ENCODE measurements at regions not wholly inside any gene's neighbourhood (a gene's known extent, or its start where the extent isn't known, plus 50 kb on each side); places are given as distances from the start of the nearest gene placed in this dataset.
"Not testable (repeated sequence)": the region's sequence is repeated elsewhere in the genome, so short reads cannot be mapped to it uniquely, and the experiment has no call there.

DNA sequence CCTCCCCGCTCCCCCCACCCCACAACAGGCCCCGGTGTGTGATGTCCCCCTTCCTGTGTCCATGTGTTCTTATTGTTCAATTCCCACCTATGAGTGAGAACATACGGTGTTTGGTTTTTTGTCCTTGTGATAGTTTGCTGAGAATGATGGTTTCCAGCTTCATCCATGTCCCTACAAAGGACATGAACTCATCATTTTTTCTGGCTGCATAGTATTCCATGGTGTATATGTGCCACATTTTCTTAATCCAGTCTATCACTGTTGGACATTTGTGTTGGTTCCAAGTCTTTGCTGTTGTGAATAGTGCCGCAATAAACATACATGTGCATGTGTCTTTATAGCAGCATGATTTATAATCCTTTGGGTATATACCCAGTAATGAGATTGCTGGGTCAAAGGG is 104.3 kb downstream of the MTPN start:
- not testable (repeated sequence) for H3K4me1 Mint-ChIP-seq, H3K4me3 Mint-ChIP-seq, H3K9me3 Mint-ChIP-seq, H3K36me3 Mint-ChIP-seq, H3K27me3 Mint-ChIP-seq, H3K27ac Mint-ChIP-seq

DNA sequence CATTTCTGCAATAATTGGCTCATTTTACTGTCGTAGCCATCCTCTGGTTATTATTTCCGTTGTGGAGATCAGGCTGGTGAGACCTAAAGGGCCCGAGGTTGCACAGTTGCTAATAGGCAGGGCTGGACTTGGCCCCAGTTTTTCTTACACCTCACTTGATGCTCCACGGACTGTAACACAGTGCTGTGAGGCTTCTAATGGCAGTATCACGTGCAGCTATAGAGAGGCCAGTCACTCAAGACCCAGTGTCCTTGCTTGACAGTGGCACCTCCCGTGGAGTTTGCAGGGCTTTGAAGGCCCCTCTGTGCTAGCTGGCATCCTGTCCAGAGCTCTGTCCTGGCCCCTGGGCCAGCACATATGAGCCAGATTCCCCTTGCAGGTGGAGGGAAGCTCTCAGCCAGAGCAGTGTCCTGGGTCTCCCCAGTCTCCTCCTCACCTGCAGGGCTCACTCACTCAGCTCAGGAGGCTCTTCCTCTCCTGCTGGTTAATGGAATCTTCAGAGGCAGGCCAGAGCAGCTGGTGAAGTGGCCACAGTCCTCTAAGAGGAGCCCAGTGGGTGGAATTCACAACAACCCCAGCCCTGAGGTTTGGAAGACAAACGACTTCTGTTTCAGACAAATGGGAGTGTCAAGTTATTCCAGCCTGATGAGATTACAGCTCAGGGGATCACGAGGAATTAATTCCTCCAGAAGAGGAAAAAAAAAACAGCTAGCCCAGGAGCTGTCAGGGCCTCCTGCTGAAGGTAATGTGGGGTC is 114.2 kb upstream of the FAM180A start:
- H3K4me3 Mint-ChIP-seq: no peak overlapping the region
- H3K27me3 Mint-ChIP-seq: peaks cover 2% of the 10 kb centered on the region
- peaks cover 0 to 2% (median 0%) of the 10 kb centered on the region in 3 donors for H3K4me1 Mint-ChIP-seq
- H3K27ac Mint-ChIP-seq: no peak overlapping the region
- peaks cover 0 to 4% (median 4%) of the 10 kb centered on the region in 3 donors for H3K9me3 Mint-ChIP-seq
- H3K36me3 Mint-ChIP-seq: no peaks in the 10 kb centered on the region

DNA sequence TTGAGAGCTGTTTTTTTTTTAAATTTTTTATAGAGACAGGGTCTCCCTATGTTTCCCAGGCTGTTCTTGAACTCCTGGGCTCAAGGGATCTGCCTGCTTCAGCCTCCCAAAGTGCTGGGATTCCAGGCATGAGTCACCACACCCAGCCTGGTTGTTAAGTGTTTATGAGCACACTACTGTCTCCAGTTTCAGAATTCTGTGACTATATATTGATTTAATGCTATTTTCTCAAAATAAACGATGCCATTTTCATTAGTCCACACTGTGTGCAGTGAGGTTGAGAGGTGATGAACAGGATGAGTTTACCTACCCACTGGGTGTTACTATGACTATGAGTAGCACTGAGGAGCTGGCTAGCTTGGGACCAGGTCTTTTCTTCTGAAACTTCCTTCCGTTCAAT is 110.9 kb upstream of the FAM180A start:
- Mint-ChIP-seq H3K4me1 (peaks cover 0 to 5% (median 0%) of the 10 kb centered on the region in 3 donors), H3K27ac (no peak overlapping the region), H3K36me3 (no peaks in the 10 kb centered on the region), H3K27me3 (peaks cover 6% of the 10 kb centered on the region), H3K4me3 (no peak overlapping the region), H3K9me3 (peaks cover 0 to 4% (median 4%) of the 10 kb centered on the region in 3 donors)

DNA sequence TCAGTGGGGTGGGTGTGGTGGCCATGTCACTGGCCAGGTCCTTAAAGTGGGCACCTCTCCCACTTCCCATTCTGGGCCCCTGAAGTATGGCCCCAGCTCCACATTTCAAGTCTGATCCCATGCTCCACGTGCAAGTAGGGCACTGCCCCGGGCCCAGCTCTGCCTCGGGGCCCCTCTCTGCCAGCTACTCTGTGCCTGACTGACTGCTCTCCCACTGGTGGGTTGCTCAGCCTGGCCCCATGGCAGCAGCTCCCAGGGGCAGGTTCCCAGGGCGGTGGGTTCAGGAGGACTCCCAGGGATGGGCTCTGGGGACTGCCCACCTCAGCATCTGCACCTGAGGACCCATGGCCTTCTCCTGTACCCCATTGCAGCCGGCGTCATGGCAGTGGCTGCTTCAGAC is 110.2 kb upstream of the FAM180A start:
- Mint-ChIP-seq H3K4me1 (peaks cover 0 to 5% (median 0%) of the 10 kb centered on the region in 3 donors), H3K27me3 (peaks cover 6% of the 10 kb centered on the region), H3K4me3 (no peak overlapping the region), H3K9me3 (peaks cover 0 to 4% (median 4%) of the 10 kb centered on the region in 3 donors), H3K27ac (no peak overlapping the region), H3K36me3 (no peaks in the 10 kb centered on the region)

DNA sequence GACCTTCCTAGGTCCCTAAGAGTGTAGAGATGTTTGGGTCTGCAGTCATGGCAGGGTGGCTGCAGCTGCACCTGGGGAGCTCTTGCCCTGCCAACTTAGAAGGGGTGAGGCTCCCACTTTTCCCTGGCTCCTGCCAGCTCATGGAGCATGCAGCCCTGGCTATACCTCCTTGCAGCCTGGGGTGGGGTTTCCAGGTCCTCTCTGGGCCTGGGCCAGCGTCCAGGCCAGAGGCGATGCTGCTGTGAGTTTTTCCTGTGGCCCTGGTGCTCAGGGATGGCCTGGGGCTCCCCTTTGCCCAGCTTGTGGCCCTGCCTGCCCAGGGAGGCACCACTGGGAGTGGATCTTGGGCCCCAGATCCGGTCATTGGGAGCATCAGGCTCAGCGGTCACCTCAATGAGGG is 109.8 kb upstream of the FAM180A start:
- Mint-ChIP-seq H3K27ac (no peak overlapping the region), H3K36me3 (peaks cover 2% of the 10 kb centered on the region), H3K27me3 (peaks cover 7% of the 10 kb centered on the region), H3K4me1 (peaks cover 0 to 5% (median 1%) of the 10 kb centered on the region in 3 donors), H3K9me3 (peaks cover 0 to 4% (median 4%) of the 10 kb centered on the region in 3 donors), H3K4me3 (no peak overlapping the region)

DNA sequence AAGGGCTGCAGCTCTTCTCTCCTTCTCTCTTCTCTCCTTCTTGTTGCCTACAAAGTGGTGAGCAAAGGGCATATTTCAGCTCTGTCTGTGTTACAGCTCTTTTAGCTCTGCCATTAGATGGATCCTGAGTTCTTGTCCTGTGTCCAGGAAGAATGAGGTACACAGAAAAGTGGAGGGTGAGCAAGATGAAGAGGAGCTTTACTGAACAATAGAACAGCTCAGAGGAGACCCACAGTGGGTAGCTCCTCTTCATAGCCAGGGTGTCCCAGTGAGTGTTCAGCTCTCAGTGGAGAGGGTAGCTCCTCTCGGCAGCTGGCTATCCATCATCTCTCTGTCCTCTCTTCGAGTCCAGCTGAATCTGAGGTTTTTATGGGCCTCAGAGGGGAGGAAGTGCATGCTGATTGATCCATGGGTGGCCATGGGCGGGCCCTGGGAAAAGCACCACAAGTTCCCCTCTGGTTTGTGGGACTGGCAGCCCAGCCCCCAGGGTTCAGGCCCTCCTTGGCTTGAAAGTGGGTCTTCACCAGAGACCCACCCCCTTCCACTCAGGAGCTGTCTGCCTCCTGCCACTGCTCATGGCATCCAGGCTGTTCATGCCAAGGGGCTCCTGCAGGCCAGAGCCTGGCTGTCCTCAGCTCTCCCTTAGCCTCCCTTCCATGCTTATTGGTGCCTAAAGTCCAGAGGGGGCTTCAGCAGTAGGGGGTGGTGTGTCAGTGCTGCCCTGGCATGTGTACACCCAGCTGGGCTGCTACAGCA is 109.1 kb upstream of the FAM180A start:
- H3K36me3 Mint-ChIP-seq: peaks cover 3% of the 10 kb centered on the region
- H3K4me1 Mint-ChIP-seq: peaks cover 0 to 5% (median 4%) of the 10 kb centered on the region in 3 donors
- no peak overlapping the region for H3K27ac Mint-ChIP-seq
- H3K9me3 Mint-ChIP-seq: peaks cover 0 to 4% (median 4%) of the 10 kb centered on the region in 3 donors
- H3K27me3 Mint-ChIP-seq: peaks cover 9% of the 10 kb centered on the region
- H3K4me3 Mint-ChIP-seq: no peak overlapping the region

- peaks cover 3% of the 10 kb centered on the region for H3K36me3 Mint-ChIP-seq
- H3K4me3 Mint-ChIP-seq: no peak overlapping the region
- peaks cover 9% of the 10 kb centered on the region for H3K27me3 Mint-ChIP-seq
- no peak overlapping the region for H3K27ac Mint-ChIP-seq
- H3K9me3 Mint-ChIP-seq: peaks cover 3 to 10% (median 6%) of the 10 kb centered on the region in 3 donors
- peaks cover 0 to 5% (median 4%) of the 10 kb centered on the region in 3 donors for H3K4me1 Mint-ChIP-seq
Measured at GRCh38 chr7:135856356-135857144, 107.9 kb upstream of the FAM180A start.

- H3K4me3 Mint-ChIP-seq: no peak overlapping the region
- H3K4me1 Mint-ChIP-seq: peaks cover 0 to 5% (median 4%) of the 10 kb centered on the region in 3 donors
- H3K27ac Mint-ChIP-seq: no peak overlapping the region
- H3K36me3 Mint-ChIP-seq: peaks cover 3% of the 10 kb centered on the region
- H3K27me3 Mint-ChIP-seq: peaks cover 9% of the 10 kb centered on the region
- H3K9me3 Mint-ChIP-seq: peaks cover 3 to 9% (median 4%) of the 10 kb centered on the region in 3 donors
Measured at GRCh38 chr7:135855846-135856245, 107.2 kb upstream of the FAM180A start.

- peaks cover 0 to 5% (median 4%) of the 10 kb centered on the region in 3 donors for H3K4me1 Mint-ChIP-seq
- H3K27ac Mint-ChIP-seq: no peak overlapping the region
- H3K9me3 Mint-ChIP-seq: peaks cover 2 to 6% (median 3%) of the 10 kb centered on the region in 3 donors
- H3K36me3 Mint-ChIP-seq: peaks cover 3% of the 10 kb centered on the region
- H3K27me3 Mint-ChIP-seq: peaks cover 9% of the 10 kb centered on the region
- no peak overlapping the region for H3K4me3 Mint-ChIP-seq
Measured at GRCh38 chr7:135853499-135853898, 104.9 kb upstream of the FAM180A start.

DNA sequence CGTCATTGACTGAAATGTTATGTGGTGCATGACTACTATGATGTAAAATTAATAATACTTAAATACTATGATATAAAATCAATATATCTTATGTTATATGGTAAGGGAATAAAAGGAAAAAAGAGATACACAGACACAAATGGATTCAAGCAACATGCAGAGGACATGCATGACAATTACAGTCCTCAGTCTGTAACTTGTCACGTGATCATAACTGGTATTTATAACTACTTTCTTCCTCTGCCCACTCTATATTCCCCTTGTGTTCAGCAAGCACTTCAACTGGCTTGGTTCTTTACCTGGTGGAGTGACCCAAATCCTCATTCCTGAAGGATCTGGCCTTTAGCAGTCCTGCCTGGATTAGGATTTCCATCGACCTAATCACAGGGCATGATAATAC is 104.4 kb upstream of the FAM180A start:
- H3K4me3 Mint-ChIP-seq: no peak overlapping the region
- H3K27ac Mint-ChIP-seq: no peak overlapping the region
- peaks cover 7% of the 10 kb centered on the region for H3K27me3 Mint-ChIP-seq
- peaks cover 0 to 5% (median 4%) of the 10 kb centered on the region in 3 donors for H3K4me1 Mint-ChIP-seq
- H3K36me3 Mint-ChIP-seq: peaks cover 3% of the 10 kb centered on the region
- peaks cover 2 to 6% (median 3%) of the 10 kb centered on the region in 3 donors for H3K9me3 Mint-ChIP-seq

- no peak overlapping the region for H3K4me3 Mint-ChIP-seq
- no peak overlapping the region for H3K27ac Mint-ChIP-seq
Measured at GRCh38 chr7:135847242-135847641, 98.6 kb upstream of the FAM180A start.

GRCh38 chr7:135846339-135846738 is 97.7 kb upstream of the FAM180A start:
- H3K27me3 Mint-ChIP-seq: peaks cover 4% of the 10 kb centered on the region
- peak overlapping the region in 1 of 3 donors; percentile 43 for H3K27ac Mint-ChIP-seq
- no peaks in the 10 kb centered on the region for H3K9me3 Mint-ChIP-seq
- no peaks in the 10 kb centered on the region for H3K36me3 Mint-ChIP-seq
- no peak overlapping the region for H3K4me3 Mint-ChIP-seq
- H3K4me1 Mint-ChIP-seq: peaks cover 0 to 11% (median 9%) of the 10 kb centered on the region in 3 donors

More at GRCh38 chr7:135847242-135847641, 98.6 kb upstream of the FAM180A start:
- Mint-ChIP-seq H3K36me3 (no peaks in the 10 kb centered on the region), H3K27me3 (peaks cover 4% of the 10 kb centered on the region), H3K4me1 (peaks cover 0 to 11% (median 9%) of the 10 kb centered on the region in 3 donors), H3K9me3 (peaks cover 2 to 5% (median 3%) of the 10 kb centered on the region in 3 donors)

DNA sequence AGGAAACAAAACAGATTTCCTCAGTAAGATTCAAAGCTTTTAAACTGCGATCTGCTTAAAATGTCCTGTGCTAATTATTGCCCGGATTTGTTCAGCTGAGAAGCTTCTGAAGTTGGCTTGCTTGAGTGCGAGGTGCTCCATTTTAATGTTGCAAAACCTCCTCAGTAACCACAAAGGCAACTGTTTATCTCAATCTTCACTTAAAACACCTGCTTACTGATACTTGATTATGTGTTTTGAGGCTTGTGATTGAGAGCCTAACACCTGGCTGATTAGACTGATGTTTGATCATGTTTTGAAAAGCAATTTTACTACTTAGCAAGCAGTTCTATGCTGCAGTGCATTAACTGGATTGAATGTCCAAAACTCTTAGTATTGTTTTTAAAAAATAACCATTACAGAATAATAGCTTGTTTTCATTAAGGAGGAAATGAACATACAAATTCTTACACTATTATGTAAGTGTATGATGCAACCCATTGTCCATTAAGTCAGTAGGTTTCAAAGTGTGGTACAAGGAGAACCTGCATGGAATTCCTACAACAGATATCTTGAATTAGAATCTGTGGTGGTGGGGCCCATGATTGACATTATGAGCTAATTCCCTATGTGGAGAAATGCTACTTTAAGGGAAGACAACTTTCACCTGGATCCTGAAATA is 96.9 kb upstream of the FAM180A start:
- Mint-ChIP-seq H3K4me1 (peaks cover 0 to 11% (median 9%) of the 10 kb centered on the region in 3 donors), H3K9me3 (no peaks in the 10 kb centered on the region), H3K36me3 (no peaks in the 10 kb centered on the region), H3K27me3 (peaks cover 4% of the 10 kb centered on the region), H3K27ac (peak overlapping the region in 1 of 3 donors; percentile 43), H3K4me3 (no peak overlapping the region)

- Mint-ChIP-seq H3K36me3 (no peaks in the 10 kb centered on the region), H3K27ac (peak overlapping the region in 1 of 3 donors; percentile 10), H3K9me3 (no peaks in the 10 kb centered on the region), H3K4me1 (peaks cover 0 to 11% (median 9%) of the 10 kb centered on the region in 3 donors), H3K4me3 (no peak overlapping the region), H3K27me3 (peaks cover 4% of the 10 kb centered on the region)
Measured at GRCh38 chr7:135844903-135845302, 96.3 kb upstream of the FAM180A start.
